Astrocyte (in vitro differentiated cells and primary cell): ENCODE measurements at regions not wholly inside any gene's neighbourhood (a gene's known extent, or its start where the extent isn't known, plus 50 kb on each side); places are given as distances from the start of the nearest gene placed in this dataset.

ENCODE experiments used
- DNase-seq: peaks from one replicate; pipeline ENCODE4 v3.0.0-alpha.2; 2010; ENCODE audit warnings: low read depth
- FAIRE-seq: peaks from 2 replicates; lab custom pipeline; 2011; peaks lifted over from hg19 to GRCh38; lab: Jason Lieb, UNC
- H2AFZ ChIP-seq: 2 replicates; pipeline ENCODE4 v1.6.0; 2012; ENCODE audit warnings: low read depth, low read length, inconsistent platforms
- H3K27ac ChIP-seq: 2 replicates; pipeline ENCODE4 v1.5.1; 2011; ENCODE audit warnings: low read depth, low read length, inconsistent platforms
- H3K27me3 ChIP-seq: 2 replicates; pipeline ENCODE4 v1.6.0; 2011; ENCODE audit warnings: low read length, inconsistent platforms; ENCODE audit not compliant: insufficient read depth
- H3K36me3 ChIP-seq: 2 replicates; pipeline ENCODE4 v1.5.1; 2011; ENCODE audit warnings: low read length, inconsistent platforms; ENCODE audit not compliant: insufficient read depth
- H3K4me1 ChIP-seq: 2 replicates; pipeline ENCODE4 v1.5.1; 2011; ENCODE audit warnings: low read length, inconsistent platforms; ENCODE audit not compliant: insufficient read depth
- H3K4me2 ChIP-seq: 2 replicates; pipeline ENCODE4 v1.6.0; 2012; ENCODE audit warnings: low read length, inconsistent platforms
- H3K4me3 ChIP-seq: 2 replicates; pipeline ENCODE4 v1.5.1; 2011; ENCODE audit warnings: low read depth, mild to moderate bottlenecking, low read length, inconsistent platforms; ENCODE audit not compliant: insufficient read depth
- H3K79me2 ChIP-seq: 2 replicates; pipeline ENCODE4 v1.6.0; 2012; ENCODE audit warnings: mild to moderate bottlenecking, low read length, inconsistent platforms; ENCODE audit not compliant: insufficient read depth
- H3K9ac ChIP-seq: 2 replicates; pipeline ENCODE4 v1.6.0; 2012; ENCODE audit warnings: mild to moderate bottlenecking, low read length, inconsistent platforms
- H3K9me3 ChIP-seq: 2 replicates; pipeline ENCODE4 v1.5.1; 2012; ENCODE audit warnings: low read depth, mild to moderate bottlenecking, low read length, inconsistent platforms; ENCODE audit not compliant: insufficient read depth
- H4K20me1 ChIP-seq: 2 replicates; pipeline ENCODE4 v1.6.0; 2012; ENCODE audit warnings: low read length, inconsistent platforms; ENCODE audit not compliant: insufficient read depth
- H3K27ac Mint-ChIP-seq: one replicate; pipeline ENCODE4 v1.8.0; 2021; ENCODE audit warnings: mild to moderate bottlenecking, mixed read lengths; ENCODE audit not compliant: unreplicated experiment
- H3K27me3 Mint-ChIP-seq: one replicate; pipeline ENCODE4 v1.8.0; 2021; ENCODE audit warnings: low read depth, mixed read lengths; ENCODE audit not compliant: unreplicated experiment
- H3K36me3 Mint-ChIP-seq: one replicate; pipeline ENCODE4 v1.8.0; 2021; ENCODE audit warnings: low read depth, mixed read lengths; ENCODE audit not compliant: unreplicated experiment
- H3K4me1 Mint-ChIP-seq: one replicate; pipeline ENCODE4 v1.8.0; 2021; ENCODE audit warnings: low read depth, mixed read lengths; ENCODE audit not compliant: unreplicated experiment
- H3K4me3 Mint-ChIP-seq: one replicate; pipeline ENCODE4 v1.8.0; 2021; ENCODE audit warnings: mild to moderate bottlenecking, moderate library complexity, mixed read lengths; ENCODE audit not compliant: unreplicated experiment
- H3K9me3 Mint-ChIP-seq: one replicate; pipeline ENCODE4 v1.8.0; 2021; ENCODE audit warnings: mild to moderate bottlenecking, mixed read lengths; ENCODE audit not compliant: unreplicated experiment
- CTCF ChIP-seq: IDR thresholded peaks from 2 replicates; pipeline ENCODE4 v1.5.1; 2011; ENCODE audit warnings: low read depth, mild to moderate bottlenecking, inconsistent platforms, low read length, moderate library complexity; ENCODE audit not compliant: insufficient read depth
- EZH2 ChIP-seq: IDR thresholded peaks from 2 replicates; pipeline ENCODE4 v1.6.1; 2012; ENCODE audit warnings: mild to moderate bottlenecking, low read length, inconsistent platforms; ENCODE audit not compliant: insufficient read depth

- Mint-ChIP-seq H3K9me3 (no peaks in the 10 kb centered on the region), H3K27ac (no peak overlapping the region), H3K36me3 (no peaks in the 10 kb centered on the region), H3K4me3 (no peak overlapping the region), H3K4me1 (peaks cover 2% of the 10 kb centered on the region), H3K27me3 (no peaks in the 10 kb centered on the region)
- H3K4me3 ChIP-seq = no peak overlapping the region
- no peak overlapping the region for H3K9ac ChIP-seq
- no peak for DNase-seq
- no peaks in the 10 kb centered on the region for H4K20me1 ChIP-seq
- H3K27ac ChIP-seq = no peak overlapping the region
- H3K4me2 ChIP-seq = no peak overlapping the region
- no peaks in the 10 kb centered on the region for H3K9me3 ChIP-seq
- H2AFZ ChIP-seq = no peak overlapping the region
- no peak for FAIRE-seq
- H3K4me1 ChIP-seq = no peaks in the 10 kb centered on the region
- no peaks in the 10 kb centered on the region for H3K36me3 ChIP-seq
- TF ChIP-seq CTCF (no peak), EZH2 (no peak)
- no peaks in the 10 kb centered on the region for H3K79me2 ChIP-seq
- H3K27me3 ChIP-seq = no peaks in the 10 kb centered on the region
Measured at GRCh38 chr5:12851761-12852160, 947.5 kb upstream of the CTNND2 start.

- Histone ChIP-seq H3K9ac (no peak overlapping the region), H3K27ac (no peak overlapping the region), H2AFZ (no peak overlapping the region), H4K20me1 (no peaks in the 10 kb centered on the region), H3K4me1 (no peaks in the 10 kb centered on the region), H3K9me3 (no peaks in the 10 kb centered on the region), H3K36me3 (no peaks in the 10 kb centered on the region), H3K27me3 (no peaks in the 10 kb centered on the region), H3K79me2 (no peaks in the 10 kb centered on the region), H3K4me3 (no peak overlapping the region), H3K4me2 (no peak overlapping the region)
- DNase-seq (no peak), FAIRE-seq (no peak)
- no peak overlapping the region for H3K4me3 Mint-ChIP-seq
- no peak for TF ChIP-seq CTCF
- no peak for TF ChIP-seq EZH2
- no peaks in the 10 kb centered on the region for H3K27me3 Mint-ChIP-seq
- H3K27ac Mint-ChIP-seq = no peak overlapping the region
- no peaks in the 10 kb centered on the region for H3K36me3 Mint-ChIP-seq
- H3K4me1 Mint-ChIP-seq = peaks cover 2% of the 10 kb centered on the region
- H3K9me3 Mint-ChIP-seq = no peaks in the 10 kb centered on the region
Measured at GRCh38 chr5:12848709-12849108, 944.5 kb upstream of the CTNND2 start.

GRCh38 chr5:12845549-12846159 lies 941.4 kb upstream of the CTNND2 start:
- Histone ChIP-seq H3K27ac (no peak overlapping the region), H3K4me2 (no peak overlapping the region), H4K20me1 (no peaks in the 10 kb centered on the region), H3K27me3 (no peaks in the 10 kb centered on the region), H2AFZ (no peak overlapping the region), H3K36me3 (no peaks in the 10 kb centered on the region), H3K9ac (no peak overlapping the region), H3K9me3 (no peaks in the 10 kb centered on the region), H3K79me2 (no peaks in the 10 kb centered on the region), H3K4me3 (no peak overlapping the region), H3K4me1 (no peaks in the 10 kb centered on the region)
- H3K9me3 Mint-ChIP-seq = no peaks in the 10 kb centered on the region
- H3K27ac Mint-ChIP-seq = no peak overlapping the region
- FAIRE-seq (no peak), DNase-seq (no peak)
- TF ChIP-seq EZH2 (no peak), CTCF (no peak)
- no peak overlapping the region for H3K4me3 Mint-ChIP-seq
- H3K27me3 Mint-ChIP-seq = no peaks in the 10 kb centered on the region
- no peaks in the 10 kb centered on the region for H3K4me1 Mint-ChIP-seq
- H3K36me3 Mint-ChIP-seq = no peaks in the 10 kb centered on the region
